ENCODE measurements at regions not wholly inside any gene's neighbourhood (a gene's known extent, or its start where the extent isn't known, plus 50 kb on each side); places are given as distances from the start of the nearest gene placed in this dataset.

DNA sequence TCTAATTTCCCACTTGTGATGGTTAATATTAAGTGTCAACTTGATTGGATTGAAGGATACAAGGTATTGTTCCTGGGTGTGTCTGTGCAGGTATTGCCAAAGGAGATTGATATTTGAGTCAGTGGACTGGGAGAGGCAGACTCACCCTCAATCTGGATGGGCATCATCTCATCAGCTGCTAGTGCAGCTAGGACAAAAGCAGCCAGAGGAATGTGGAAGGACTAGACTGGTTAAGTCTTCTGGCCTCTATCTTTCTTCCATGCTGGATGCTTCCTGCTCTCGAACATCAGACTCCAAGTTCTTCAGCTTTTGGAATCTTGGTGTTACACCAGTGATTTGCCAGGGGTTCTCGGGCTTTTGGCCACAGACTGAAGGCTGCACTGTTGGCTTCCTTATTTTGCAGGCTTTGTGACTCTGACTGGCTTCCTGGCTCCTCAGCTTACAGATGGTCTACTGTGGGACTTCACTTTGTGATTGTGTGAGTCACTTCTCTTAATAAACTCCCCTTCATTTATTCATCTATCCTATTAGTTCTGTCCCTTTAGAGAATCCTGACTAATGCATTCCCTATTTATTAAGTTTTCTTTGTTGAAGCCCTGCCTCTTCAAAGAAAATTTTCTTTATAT is 1087.5 kb upstream of the NXPH2 start:
- no peaks in the 10 kb centered on the region for H3K27me3 ChIP-seq (ENCODE audit: insufficient read depth)
- H3K79me2 ChIP-seq (ENCODE audit: insufficient read depth): no peaks in the 10 kb centered on the region
- TF ChIP-seq, protein P1, sequence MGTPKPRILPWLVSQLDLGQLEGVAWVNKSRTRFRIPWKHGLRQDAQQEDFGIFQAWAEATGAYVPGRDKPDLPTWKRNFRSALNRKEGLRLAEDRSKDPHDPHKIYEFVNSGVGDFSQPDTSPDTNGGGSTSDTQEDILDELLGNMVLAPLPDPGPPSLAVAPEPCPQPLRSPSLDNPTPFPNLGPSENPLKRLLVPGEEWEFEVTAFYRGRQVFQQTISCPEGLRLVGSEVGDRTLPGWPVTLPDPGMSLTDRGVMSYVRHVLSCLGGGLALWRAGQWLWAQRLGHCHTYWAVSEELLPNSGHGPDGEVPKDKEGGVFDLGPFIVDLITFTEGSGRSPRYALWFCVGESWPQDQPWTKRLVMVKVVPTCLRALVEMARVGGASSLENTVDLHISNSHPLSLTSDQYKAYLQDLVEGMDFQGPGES (IDR thresholded peaks at IDR 0.05; ENCODE audit: low read depth, low read length): no peak
- CTCF ChIA-PET: no interaction called here
- no peak overlapping the region for H2AFZ ChIP-seq (ENCODE audit: low read depth)
- no peaks in the 10 kb centered on the region for H3K9me3 ChIP-seq
- H3K4me2 ChIP-seq: no peak overlapping the region
- no peaks in the 10 kb centered on the region for H4K20me1 ChIP-seq (ENCODE audit: insufficient read depth)
- H3K4me1 ChIP-seq (ENCODE audit: control insufficient read depth in 1 of 2, insufficient read depth in 2 of 2, low read depth in 1 of 2, low read length in 1 of 2): no peaks in the 10 kb centered on the region
- no peak for DNase-seq
- WGBS (ENCODE audit: low lambda C conversion rate): 25% methylated on average over 2 of the region's 2 CpGs
- no peaks in the 10 kb centered on the region for H3K36me3 ChIP-seq (replicated peaks in 1 of 2; ENCODE audit: control insufficient read depth in 1 of 2, insufficient read depth in 2 of 2, low read length in 1 of 2)
- H3K9ac ChIP-seq: no peak overlapping the region
- no peaks in the 10 kb centered on the region for H3F3A ChIP-seq (replicated peaks; ENCODE audit: insufficient read depth)
- H3K27ac ChIP-seq (ENCODE audit: low read depth in 2 of 2, low read length in 1 of 2): no peak overlapping the region
- POLR2A ChIA-PET: no interaction called here
- H3K9me2 ChIP-seq: no peaks in the 10 kb centered on the region
- no peak overlapping the region for H3K4me3 ChIP-seq (ENCODE audit: low read depth in 2 of 2, low read length in 1 of 2)

GRCh38 chr2:139864821-139865302 is 1084.7 kb upstream of the NXPH2 start:
- ChIA-PET CTCF (no interaction called here), POLR2A (no interaction called here)
- WGBS (ENCODE audit: low lambda C conversion rate): 48% methylated on average over 6 of the region's 6 CpGs
- Histone ChIP-seq H3K9me2 (no peaks in the 10 kb centered on the region), H3K4me1 (ENCODE audit: control insufficient read depth in 1 of 2, insufficient read depth in 2 of 2, low read depth in 1 of 2, low read length in 1 of 2) (no peaks in the 10 kb centered on the region), H3K27me3 (ENCODE audit: insufficient read depth) (no peaks in the 10 kb centered on the region), H3K79me2 (ENCODE audit: insufficient read depth) (no peaks in the 10 kb centered on the region), H3K4me2 (no peak overlapping the region), H2AFZ (ENCODE audit: low read depth) (no peak overlapping the region), H3K9me3 (no peaks in the 10 kb centered on the region), H3K9ac (no peak overlapping the region), H3K27ac (ENCODE audit: low read depth in 2 of 2, low read length in 1 of 2) (no peak overlapping the region), H4K20me1 (ENCODE audit: insufficient read depth) (no peaks in the 10 kb centered on the region), H3F3A (replicated peaks; ENCODE audit: insufficient read depth) (no peaks in the 10 kb centered on the region), H3K4me3 (ENCODE audit: low read depth in 2 of 2, low read length in 1 of 2) (no peak overlapping the region), H3K36me3 (replicated peaks in 1 of 2; ENCODE audit: control insufficient read depth in 1 of 2, insufficient read depth in 2 of 2, low read length in 1 of 2) (no peaks in the 10 kb centered on the region)
- DNase-seq: no peak
- TF ChIP-seq FOXM1 (IDR thresholded peaks at IDR 0.05; ENCODE audit: low read depth) (no peak), ZBTB33 (IDR thresholded peaks at IDR 0.05; ENCODE audit: borderline replicate concordance, low read depth) (no peak), EZH2phosphoT487 (IDR thresholded peaks at IDR 0.05; ENCODE audit: borderline replicate concordance, low read depth) (no peak), JUND (IDR thresholded peaks at IDR 0.05) (no peak), TCF12 (IDR thresholded peaks at IDR 0.05) (no peak), GATA2 (CRISPR knock-in tag; IDR thresholded peaks at IDR 0.05) (no peak), RFX5 (IDR thresholded peaks at IDR 0.05; ENCODE audit: low read length) (no peak), YY1 (IDR thresholded peaks at IDR 0.05; ENCODE audit: low read depth) (no peak), ELF1 (IDR thresholded peaks at IDR 0.05) (no peak), RAD21 (IDR thresholded peaks at IDR 0.05; ENCODE audit: low read length) (no peak), TEAD4 (IDR thresholded peaks at IDR 0.05; ENCODE audit: borderline replicate concordance, insufficient read depth) (no peak), SIN3A (IDR thresholded peaks at IDR 0.05; ENCODE audit: borderline replicate concordance, low read depth, low read length) (no peak), TAF1 (IDR thresholded peaks at IDR 0.05; ENCODE audit: borderline replicate concordance, low read depth, low read length) (no peak), FOSL2 (IDR thresholded peaks at IDR 0.05; ENCODE audit: borderline replicate concordance, low read depth) (no peak)
- TF ChIP-seq, protein P2, sequence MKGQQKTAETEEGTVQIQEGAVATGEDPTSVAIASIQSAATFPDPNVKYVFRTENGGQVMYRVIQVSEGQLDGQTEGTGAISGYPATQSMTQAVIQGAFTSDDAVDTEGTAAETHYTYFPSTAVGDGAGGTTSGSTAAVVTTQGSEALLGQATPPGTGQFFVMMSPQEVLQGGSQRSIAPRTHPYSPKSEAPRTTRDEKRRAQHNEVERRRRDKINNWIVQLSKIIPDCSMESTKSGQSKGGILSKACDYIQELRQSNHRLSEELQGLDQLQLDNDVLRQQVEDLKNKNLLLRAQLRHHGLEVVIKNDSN (IDR thresholded peaks at IDR 0.05; ENCODE audit: borderline replicate concordance, low read depth): no peak
- TF ChIP-seq, protein P1 (IDR thresholded peaks at IDR 0.05; ENCODE audit: low read depth, low read length): no peak

All from SK-N-SH (cell line).